Neuron (in vitro differentiated cells): ENCODE measurements at regions not wholly inside any gene's neighbourhood (a gene's known extent, or its start where the extent isn't known, plus 50 kb on each side); places are given as distances from the start of the nearest gene placed in this dataset.

ENCODE experiments used
- H2AFZ ChIP-seq: one replicate; pipeline ENCODE4 v1.6.1; 2013; ENCODE audit warnings: low read depth, mild to moderate bottlenecking, inconsistent platforms, low read length, moderate library complexity
- H3K27me3 ChIP-seq: one replicate; pipeline ENCODE4 v1.6.1; 2013; ENCODE audit warnings: low read length; ENCODE audit not compliant: insufficient read depth
- H3K36me3 ChIP-seq: one replicate; pipeline ENCODE4 v1.6.1; 2013; ENCODE audit warnings: low read length; ENCODE audit not compliant: insufficient read depth
- H3K4me1 ChIP-seq: one replicate; pipeline ENCODE4 v1.6.1; 2013; ENCODE audit warnings: low read length; ENCODE audit not compliant: insufficient read depth
- H3K4me3 ChIP-seq: 2 replicates; pipeline ENCODE4 v1.5.1; 2013; ENCODE audit warnings: mild to moderate bottlenecking, low read length, moderate library complexity
- H3K9me3 ChIP-seq: one replicate; pipeline ENCODE4 v1.6.1; 2013; ENCODE audit warnings: low read length

DNA sequence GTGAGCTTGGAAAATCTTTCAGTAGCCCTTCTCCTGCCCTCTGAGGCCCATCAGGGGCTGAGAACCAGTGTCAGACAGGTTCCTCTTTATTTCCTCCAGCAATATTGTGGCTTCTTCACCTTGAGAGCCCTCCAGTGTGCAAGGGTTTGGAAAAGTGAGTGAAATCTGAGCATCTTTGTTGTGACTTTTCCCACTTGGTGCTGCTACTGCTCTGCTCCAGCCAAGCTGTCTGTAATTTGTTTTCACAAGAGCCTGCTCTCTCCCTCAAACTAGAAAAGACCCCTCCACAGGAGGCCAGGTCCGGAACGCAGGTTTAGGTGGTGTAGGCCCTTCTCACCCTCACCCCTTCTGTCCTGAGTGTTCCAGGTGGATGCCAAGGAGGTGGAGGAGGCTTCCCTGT is 57.4 kb upstream of the SPRY4 start:
- Histone ChIP-seq H3K27me3 (no peaks in the 10 kb centered on the region), H3K9me3 (no peaks in the 10 kb centered on the region), H2AFZ (no peak overlapping the region), H3K4me3 (no peak overlapping the region), H3K4me1 (no peaks in the 10 kb centered on the region), H3K36me3 (no peaks in the 10 kb centered on the region)

DNA sequence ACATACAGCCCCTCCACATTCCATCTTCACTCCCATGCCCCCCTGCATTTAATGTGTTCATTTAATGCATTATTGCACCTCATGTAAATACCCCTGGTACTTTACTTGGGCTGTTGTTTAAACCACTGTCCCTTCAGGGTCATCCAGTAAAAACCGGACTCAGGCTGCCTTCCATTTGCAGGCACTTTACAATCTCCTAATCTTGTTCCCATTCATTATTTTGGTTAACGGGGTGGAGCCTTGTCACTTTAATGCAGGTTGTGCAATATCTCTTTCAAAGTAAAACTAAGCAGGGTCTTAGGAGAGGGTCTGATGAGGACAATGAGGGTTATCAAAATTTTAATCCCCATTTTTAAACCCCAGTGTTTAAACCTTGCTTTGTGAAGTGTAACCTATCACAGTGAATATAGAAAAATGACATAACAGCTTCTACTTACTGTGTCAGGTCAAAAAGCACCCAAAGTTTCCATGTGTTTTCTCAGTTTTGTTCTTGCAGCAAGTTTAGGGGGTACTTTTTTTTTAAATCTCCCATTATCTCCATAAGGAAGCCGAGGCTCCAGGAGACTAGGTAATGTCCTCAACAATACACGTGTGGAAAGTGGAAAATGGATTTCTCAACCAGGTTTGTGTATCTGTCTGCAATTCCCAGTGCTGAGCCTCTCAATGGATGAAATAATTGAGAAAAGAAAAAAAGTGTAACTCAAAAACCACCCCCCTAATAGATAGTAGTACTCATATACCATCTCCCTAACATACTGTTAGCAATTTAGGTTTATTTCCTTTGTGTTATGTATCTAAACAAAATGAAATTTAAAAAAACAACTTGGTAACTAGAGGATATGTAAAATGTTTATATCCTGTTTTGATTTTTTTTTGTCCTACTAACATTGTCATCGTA is 54.2 kb upstream of the SPRY4 start:
- H3K4me3 ChIP-seq: no peak overlapping the region
- H3K27me3 ChIP-seq: no peaks in the 10 kb centered on the region
- H3K9me3 ChIP-seq: no peaks in the 10 kb centered on the region
- H3K36me3 ChIP-seq: no peaks in the 10 kb centered on the region
- H3K4me1 ChIP-seq: peaks cover 5% of the 10 kb centered on the region
- H2AFZ ChIP-seq: no peak overlapping the region

DNA sequence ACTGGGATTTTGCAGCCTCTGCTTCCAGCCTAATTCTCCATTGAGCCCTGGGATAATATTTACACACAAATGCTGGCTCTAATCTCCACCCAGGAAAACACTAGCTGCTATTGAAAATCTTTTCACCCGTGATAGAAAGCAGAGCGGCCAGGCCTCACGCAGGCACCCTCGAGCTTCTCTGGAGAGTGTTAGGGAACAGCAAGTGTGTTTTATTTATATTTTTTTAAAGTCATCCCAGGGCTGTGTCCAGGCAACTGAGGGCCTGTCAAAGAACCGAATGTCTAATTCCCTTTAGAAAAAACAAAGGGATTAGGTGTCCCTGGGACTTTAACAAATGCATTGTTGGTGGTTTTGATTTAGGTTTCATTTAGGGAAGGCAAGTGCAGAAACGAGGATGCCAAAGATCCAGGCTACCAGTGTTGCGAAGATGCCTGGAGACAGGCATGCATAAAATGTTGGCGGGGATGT is 51.2 kb upstream of the SPRY4 start:
- Histone ChIP-seq H3K9me3 (no peaks in the 10 kb centered on the region), H3K4me3 (no peak overlapping the region), H3K4me1 (peaks cover 5% of the 10 kb centered on the region), H2AFZ (no peak overlapping the region), H3K27me3 (no peaks in the 10 kb centered on the region), H3K36me3 (no peaks in the 10 kb centered on the region)
